ENCODE measurements at regions not wholly inside any gene's neighbourhood (a gene's known extent, or its start where the extent isn't known, plus 50 kb on each side); places are given as distances from the start of the nearest gene placed in this dataset.
A peak's percentile ranks its signal among the peaks of the same experiment; 100 is the strongest.
"Not testable (repeated sequence)": the region's sequence is repeated elsewhere in the genome, so short reads cannot be mapped to it uniquely, and the experiment has no call there.

DNA sequence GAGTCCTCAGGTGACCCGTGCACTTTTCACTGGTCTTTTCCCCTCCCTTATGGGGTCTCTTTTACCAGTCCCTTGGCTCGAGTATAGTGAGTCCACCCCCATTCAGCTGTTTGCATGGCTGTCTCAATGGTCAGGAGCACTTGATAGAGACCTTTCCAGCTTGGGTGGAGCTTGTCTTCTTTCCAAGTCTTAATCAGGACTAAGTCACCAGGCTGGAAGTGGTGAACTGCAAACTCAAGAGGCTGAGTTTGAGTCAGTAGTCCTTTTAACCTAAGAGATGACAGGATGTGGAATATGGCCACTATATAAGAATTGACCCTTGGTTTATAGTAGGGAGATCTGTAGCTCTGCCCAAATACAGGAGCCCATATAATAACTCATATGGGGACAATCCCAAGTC is 279.7 kb downstream of the PYDC2 start:
- DNase-seq (ENCODE audit: low read depth, low spot score) = no peak

GRCh38 chr3:191741847-191742350 is 280.9 kb downstream of the PYDC2 start:
- not testable (repeated sequence) for DNase-seq (ENCODE audit: low read depth, low spot score)

DNA sequence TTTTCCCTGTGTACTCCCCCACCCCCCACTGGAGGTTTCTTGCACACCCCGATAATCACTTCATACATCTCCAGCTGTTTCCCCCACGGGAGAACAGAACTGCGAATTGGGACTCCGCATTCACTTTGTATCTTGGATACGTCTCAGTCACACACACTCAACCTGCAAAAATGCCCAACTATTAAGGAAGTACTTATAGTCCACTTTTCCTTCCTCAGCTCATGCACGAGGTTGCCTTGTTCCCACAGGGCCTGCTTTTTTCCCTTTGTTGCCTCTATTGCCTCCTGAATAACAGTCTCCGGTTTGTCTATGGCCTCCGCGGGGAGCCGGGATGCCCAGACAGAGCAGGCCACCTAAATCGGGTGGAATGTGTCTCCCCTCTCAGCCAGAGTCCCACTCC is 282.3 kb downstream of the PYDC2 start:
- no peak for DNase-seq (ENCODE audit: low read depth, low spot score)

DNA sequence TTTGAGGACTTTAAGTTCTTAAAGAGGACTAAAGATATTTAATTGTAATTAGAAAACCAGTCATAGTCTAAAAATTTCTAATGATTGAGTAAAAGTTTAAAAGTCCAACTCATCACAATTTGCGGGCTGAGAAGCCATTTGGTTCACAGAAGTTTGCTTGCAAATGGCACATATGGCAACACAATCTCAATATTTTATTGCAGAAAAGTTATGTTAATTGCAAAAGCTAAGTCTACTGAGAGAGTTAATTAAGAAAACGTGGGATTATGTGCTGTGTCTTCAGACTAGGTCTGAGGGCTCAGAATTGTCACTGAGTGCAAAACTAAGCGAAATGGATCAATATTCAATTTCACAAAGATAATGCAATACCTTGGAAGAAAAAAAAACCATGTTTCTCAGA is 289.7 kb downstream of the PYDC2 start:
- no peak for DNase-seq (ENCODE audit: low read depth, low spot score)

DNA sequence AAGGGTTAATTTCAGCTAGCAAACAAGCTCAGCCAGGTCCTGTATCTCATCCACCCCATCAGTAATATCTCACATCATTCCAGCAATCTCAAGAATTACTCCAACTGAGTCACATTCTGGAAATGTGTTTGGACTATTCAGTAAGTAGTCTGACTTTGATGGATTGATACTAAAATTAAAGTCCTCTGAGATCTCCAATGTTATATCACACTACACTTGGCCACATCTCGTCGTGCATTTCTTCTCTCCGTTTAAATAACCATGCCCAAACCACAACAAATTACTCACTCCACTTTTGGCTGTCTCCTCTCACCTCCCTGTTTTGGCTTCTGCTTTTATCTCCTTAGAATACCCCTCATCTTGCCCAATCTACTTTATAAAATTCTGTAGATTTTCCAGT is 292.2 kb downstream of the PYDC2 start:
- DNase-seq (ENCODE audit: low read depth, low spot score) = peak; percentile 42

DNA sequence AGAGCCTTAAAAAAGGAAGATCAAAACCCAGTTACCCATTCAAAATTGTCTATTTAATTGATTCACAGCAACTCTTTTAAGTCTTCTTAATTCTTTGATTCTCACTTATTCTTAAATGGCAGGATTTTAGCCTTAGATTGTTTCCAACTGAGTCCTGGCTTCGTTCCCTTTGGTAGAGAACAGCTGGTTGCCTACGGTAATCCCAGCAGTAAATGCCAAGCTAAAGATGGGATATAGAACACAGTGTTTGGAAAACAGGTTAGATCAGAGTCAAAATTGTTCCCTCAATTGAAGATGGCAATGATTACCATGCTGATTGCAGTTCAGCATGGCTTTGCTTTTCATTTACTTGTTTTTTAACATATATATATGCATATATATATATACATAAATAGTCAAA is 300.9 kb downstream of the PYDC2 start:
- peak; percentile 46 for DNase-seq (ENCODE audit: low read depth, low spot score)

- DNase-seq (ENCODE audit: low read depth, low spot score) = peak; percentile 88
These were observed 301.5 kb downstream of the PYDC2 start for GRCh38 chr3:191762323-191762960.

- no peak for DNase-seq (ENCODE audit: low read depth, low spot score)
These were observed 307.5 kb downstream of the PYDC2 start for GRCh38 chr3:191768421-191768820.

GRCh38 chr3:191770541-191770940 is 309.6 kb downstream of the PYDC2 start:
- no peak for DNase-seq (ENCODE audit: low read depth, low spot score)

DNA sequence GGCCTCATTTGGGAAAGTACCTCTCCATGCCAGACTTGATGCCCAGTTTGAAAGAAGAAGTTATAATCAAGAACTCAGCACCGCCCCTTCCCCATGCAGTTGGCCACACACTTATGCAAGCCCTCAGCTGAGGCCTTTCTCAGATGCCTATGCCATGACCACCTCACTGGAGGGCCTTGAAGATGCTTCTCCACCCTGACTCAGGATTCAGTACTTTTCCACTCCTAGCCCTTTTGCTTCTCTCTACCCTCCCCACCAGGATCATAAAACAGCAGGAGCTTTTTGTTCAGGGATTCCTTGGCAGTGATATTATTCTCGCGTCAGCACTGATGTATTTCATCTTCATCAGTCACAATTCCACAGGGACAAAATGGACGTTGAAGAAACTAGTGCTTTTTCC is 313.5 kb downstream of the PYDC2 start:
- DNase-seq (ENCODE audit: low read depth, low spot score) = peak; percentile 81

DNA sequence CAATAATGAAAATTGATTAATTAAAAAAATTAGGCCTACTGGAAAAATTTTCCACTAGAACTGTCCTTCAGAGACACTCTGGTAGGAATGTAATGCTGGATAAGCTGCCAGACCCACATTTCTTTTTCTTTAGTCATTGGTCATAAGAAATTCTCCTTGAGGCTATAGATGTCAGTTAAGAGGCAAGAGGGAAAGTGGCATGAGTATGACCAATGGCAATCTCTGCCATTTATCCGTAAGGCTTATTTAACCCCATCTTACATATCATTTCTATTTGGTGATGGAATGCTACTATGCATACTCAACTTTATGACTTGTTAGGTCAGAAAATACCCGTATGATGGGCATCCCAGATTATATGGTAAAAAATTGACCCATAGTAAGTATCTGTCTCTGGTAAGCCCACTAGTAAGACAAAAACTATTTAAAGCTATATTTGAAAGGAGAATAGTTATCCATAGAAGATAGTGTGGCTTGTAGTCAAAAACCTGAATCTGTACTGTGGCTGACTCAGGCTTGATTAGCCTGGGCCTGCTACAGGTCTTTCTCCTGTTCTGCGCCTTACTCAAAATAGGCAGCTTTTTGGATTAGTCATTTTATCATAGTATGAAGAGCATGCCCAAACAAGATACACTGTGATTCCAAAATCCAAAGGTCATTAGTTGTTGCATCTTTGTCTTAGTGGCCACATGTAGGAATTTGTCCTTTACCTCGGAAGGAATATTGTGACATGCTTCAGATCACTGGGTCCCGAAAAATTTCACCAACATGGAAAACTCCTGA is 314.7 kb downstream of the PYDC2 start:
- peak; percentile 71 for DNase-seq (ENCODE audit: low read depth, low spot score)

- DNase-seq (ENCODE audit: low read depth, low spot score) = no peak
These were observed 320.1 kb downstream of the PYDC2 start for GRCh38 chr3:191781044-191781443.

DNA sequence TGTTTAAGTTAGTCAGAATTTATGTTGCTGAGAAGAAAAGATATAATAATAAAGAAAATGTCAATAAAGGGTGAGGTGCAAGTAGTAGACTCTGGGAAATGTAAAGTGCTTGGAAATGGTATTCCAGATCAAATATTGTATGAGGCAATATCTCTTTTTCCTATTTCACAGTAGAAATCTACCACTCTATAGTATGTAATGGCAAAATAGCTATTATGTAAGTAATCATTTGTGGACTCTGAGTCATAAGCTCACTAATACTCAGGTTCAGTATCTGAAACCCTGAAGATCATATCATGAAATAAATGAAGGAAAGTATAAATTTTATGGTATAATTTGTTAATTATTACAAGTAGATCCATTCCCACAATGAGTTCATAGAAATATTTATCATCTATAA is 322.1 kb downstream of the PYDC2 start:
- DNase-seq (ENCODE audit: low read depth, low spot score) = no peak

DNA sequence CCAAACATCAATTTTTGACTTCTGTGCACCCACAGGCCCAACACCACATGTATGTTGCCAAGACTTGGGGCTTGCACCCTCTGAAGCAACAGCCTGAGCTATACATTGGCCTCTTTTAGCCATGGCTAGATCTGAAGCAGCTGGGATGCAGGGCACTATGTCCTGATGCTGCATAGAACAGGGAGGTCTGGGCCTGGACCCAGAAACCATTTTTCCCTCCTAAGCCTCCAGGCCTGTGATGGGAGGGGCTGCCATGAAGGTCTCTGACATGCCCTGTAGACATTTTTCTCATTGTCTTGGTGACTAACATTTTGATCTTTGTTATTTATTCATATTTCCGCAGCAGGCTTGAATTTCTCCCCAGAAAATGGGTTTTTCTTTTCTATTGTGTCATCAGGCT is 330.0 kb downstream of the PYDC2 start:
- no peak for DNase-seq (ENCODE audit: low read depth, low spot score)

- no peak for DNase-seq (ENCODE audit: low read depth, low spot score)
These were observed 331.6 kb downstream of the PYDC2 start for GRCh38 chr3:191792580-191792979.

GRCh38 chr3:191795196-191795595 is 334.2 kb downstream of the PYDC2 start:
- no peak for DNase-seq (ENCODE audit: low read depth, low spot score)

GRCh38 chr3:191797271-191797670 is 336.3 kb downstream of the PYDC2 start:
- DNase-seq (ENCODE audit: low read depth, low spot score) = no peak

DNA sequence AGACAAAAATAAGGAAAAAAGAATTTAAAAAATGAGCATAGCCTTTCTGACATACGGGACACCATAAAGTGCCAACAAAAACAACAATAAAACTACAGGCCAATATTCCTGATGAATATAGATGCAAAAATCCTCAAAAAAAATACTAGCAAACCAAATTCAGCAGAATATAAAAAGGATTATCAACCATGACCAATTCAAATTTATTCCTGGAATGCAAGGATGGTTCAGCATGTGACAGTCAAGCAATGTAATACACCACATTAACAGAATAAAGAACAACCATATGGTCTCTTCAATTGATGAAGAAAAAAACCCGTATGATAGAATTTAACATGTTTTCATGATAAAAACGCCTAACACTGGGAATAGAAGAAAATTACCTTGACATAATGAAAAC is 341.7 kb downstream of the PYDC2 start:
- no peak for DNase-seq (ENCODE audit: low read depth, low spot score)

- DNase-seq (ENCODE audit: low read depth, low spot score) = no peak
These were observed 344.0 kb downstream of the PYDC2 start for GRCh38 chr3:191804935-191805334.

DNA sequence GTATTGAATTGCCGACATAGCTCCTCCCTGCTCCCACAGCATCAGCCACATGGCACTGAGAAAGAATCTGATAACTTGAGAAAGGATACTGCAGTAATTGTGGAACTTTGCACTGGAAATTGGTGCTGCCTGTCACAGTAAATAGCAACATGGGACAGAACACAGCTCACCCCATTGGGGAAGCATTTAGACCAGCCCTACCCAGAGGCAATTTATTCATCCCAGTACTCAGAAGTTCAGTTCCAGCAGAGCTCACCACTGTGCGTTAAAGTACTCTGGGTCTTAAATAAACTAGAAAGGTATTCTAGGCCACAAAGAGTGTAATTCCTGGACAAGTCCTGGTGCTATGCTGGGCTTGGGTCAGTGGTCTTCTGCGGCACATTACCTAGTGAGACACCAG is 347.1 kb downstream of the PYDC2 start:
- no peak for DNase-seq (ENCODE audit: low read depth, low spot score)

GRCh38 chr3:191809326-191809949 is 348.5 kb downstream of the PYDC2 start:
- peak; percentile 0 for DNase-seq (ENCODE audit: low read depth, low spot score)

DNA sequence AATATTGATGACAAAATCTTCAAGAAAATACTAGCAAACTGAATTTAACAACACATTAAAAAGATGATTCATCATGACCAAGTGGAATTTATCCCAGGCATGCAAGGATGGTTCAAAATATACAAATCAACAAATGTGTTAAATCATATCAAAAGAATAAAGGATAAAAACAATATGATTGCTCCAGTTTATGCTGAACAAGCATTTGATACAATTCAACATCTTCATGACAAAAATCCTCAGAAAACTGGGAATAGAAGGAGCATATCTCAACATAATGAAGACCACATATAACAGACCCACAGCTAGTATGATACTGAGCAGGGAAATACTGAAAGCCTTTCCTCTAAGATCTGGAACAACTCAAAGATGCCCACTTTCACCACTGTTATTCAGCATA is 352.3 kb downstream of the PYDC2 start:
- DNase-seq (ENCODE audit: low read depth, low spot score) = no peak

- no peak for DNase-seq (ENCODE audit: low read depth, low spot score)
These were observed 387.9 kb downstream of the PYDC2 start for GRCh38 chr3:191848818-191849217.

All from astrocyte of the hippocampus (primary cell).